ENCODE measurements at regions not wholly inside any gene's neighbourhood (a gene's known extent, or its start where the extent isn't known, plus 50 kb on each side); places are given as distances from the start of the nearest gene placed in this dataset.

DNA sequence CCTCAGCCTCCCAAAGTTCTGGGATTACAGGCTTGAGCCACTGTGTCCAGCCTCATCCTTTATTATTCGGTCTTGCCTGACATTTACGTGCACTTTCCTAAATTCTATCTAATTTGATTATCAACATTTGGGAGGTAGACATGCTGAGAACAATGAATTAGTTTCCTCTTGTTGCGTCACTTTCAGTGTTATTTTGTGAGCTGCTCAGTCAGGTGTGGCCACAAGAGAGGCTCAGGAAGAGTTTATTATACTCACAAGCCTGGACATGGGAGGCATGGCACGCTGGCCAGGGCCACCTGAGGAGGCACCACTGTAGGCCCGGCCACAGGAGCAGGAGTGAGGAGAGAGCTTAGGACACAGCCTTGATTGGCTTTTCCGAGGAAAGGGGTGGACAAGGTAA, 59.7 kb upstream of the RBFOX2 start:
- WGBS, 2 donors: 91 to 92% methylated on average over 6 of the region's 6 CpGs

DNA sequence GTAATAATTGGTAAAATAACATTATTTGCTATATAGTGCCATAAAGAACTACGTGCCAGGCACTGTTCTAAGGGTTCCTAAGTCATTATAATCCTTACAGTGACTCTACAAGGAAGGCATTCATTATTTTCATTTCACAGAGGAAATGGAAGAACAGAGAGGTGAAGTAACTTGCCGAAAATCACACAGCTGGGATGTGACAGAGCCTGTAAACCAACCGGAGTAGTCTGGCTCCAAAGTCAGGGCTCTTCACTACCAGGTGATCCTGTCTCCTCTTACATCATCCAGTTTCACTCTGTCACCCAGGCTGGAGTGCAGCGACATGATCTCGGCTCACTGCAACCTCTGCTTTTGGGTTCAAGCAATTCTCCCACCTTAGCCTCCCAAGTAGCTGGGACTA, 59.2 kb upstream of the RBFOX2 start:
- TF ChIP-seq, protein P1, sequence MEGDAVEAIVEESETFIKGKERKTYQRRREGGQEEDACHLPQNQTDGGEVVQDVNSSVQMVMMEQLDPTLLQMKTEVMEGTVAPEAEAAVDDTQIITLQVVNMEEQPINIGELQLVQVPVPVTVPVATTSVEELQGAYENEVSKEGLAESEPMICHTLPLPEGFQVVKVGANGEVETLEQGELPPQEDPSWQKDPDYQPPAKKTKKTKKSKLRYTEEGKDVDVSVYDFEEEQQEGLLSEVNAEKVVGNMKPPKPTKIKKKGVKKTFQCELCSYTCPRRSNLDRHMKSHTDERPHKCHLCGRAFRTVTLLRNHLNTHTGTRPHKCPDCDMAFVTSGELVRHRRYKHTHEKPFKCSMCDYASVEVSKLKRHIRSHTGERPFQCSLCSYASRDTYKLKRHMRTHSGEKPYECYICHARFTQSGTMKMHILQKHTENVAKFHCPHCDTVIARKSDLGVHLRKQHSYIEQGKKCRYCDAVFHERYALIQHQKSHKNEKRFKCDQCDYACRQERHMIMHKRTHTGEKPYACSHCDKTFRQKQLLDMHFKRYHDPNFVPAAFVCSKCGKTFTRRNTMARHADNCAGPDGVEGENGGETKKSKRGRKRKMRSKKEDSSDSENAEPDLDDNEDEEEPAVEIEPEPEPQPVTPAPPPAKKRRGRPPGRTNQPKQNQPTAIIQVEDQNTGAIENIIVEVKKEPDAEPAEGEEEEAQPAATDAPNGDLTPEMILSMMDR (IDR thresholded peaks at IDR 0.05): no peak
- no peaks in the 10 kb centered on the region for H3K9me3 ChIP-seq
- no peak overlapping the region for H3K4me3 ChIP-seq
- 94 to 97% methylated on average over 5 of the region's 5 CpGs for WGBS, 2 donors
- H3K36me3 ChIP-seq: no peaks in the 10 kb centered on the region
- intact Hi-C loops (cut with DNase I): no loop called here
- no peak for DNase-seq
- no peak for ATAC-seq
- H3K4me1 ChIP-seq: peaks cover 0 to 2% (median 0%) of the 10 kb centered on the region in 9 donors
- no peak overlapping the region for H3K27ac ChIP-seq
- no peaks in the 10 kb centered on the region for H3K27me3 ChIP-seq

More for the DNA sequence above, 59.7 kb upstream of the RBFOX2 start:
- Histone ChIP-seq H3K36me3 (no peaks in the 10 kb centered on the region), H3K27me3 (no peaks in the 10 kb centered on the region), H3K9me3 (no peaks in the 10 kb centered on the region), H3K27ac (no peak overlapping the region), H3K4me3 (no peak overlapping the region), H3K4me1 (peaks cover 0 to 2% (median 0%) of the 10 kb centered on the region in 9 donors)
- TF ChIP-seq, protein P1 (IDR thresholded peaks at IDR 0.05): no peak
- ATAC-seq (no peak), DNase-seq (no peak)
- intact Hi-C loops (cut with DNase I): no loop called here

DNA sequence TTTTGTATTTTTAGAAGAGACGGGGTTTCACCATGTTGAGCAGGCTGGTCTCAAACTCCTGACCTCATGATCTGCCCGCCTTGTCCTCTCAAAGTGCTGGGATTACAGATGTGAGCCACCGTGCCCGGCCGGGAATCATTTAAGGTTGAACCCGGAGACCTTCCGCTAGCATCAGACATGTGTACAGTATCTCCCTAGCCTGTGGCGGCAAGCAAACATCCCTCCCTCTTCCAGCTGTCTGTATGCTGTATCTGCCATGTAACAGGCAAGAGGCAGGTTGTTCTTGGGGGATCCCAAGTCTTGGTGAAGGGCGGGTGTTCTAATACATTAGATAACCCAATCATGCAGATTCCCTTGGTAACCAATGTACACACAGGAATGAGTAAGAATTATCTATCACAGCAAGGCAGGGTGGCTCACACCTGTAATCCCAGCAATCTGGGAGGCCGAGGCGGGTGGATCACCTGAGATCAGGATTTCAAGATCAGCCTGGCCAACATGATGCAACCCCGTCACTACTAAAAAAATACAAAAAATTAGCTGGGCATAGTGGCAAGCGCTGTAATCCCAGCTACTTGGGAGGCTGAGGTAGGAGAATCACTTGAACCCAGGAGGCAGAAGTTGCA, 58.1 kb upstream of the RBFOX2 start:
- TF ChIP-seq, protein P1 (IDR thresholded peaks at IDR 0.05): no peak
- intact Hi-C loops (cut with DNase I): no loop called here
- H3K9me3 ChIP-seq: no peaks in the 10 kb centered on the region

DNA sequence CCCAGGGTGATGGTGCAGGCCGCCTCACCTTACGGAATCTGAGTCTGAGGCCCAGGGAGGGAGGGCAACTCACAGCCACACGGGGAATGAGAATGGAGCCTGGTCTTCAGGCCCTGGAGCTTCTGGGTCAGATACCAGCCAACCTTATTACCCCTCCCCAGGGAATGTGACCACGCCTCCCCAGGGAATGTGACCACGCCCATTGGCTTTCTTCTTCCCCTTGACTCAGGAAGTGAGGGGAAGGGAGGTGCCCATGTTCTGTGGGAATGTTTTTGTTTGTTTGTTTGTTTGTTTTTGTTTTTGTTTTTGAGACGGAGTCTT, 57.5 kb upstream of the RBFOX2 start:
- no peaks in the 10 kb centered on the region for H3K36me3 ChIP-seq
- peaks cover 0 to 2% (median 0%) of the 10 kb centered on the region in 9 donors for H3K4me1 ChIP-seq
- DNase-seq (no peak), ATAC-seq (no peak)
- TF ChIP-seq, protein P1 (IDR thresholded peaks at IDR 0.05): no peak
- H3K9me3 ChIP-seq: no peaks in the 10 kb centered on the region
- H3K4me3 ChIP-seq: no peak overlapping the region
- intact Hi-C loops (cut with DNase I): no loop called here
- 81 to 91% methylated on average over 6 of the region's 6 CpGs for WGBS, 2 donors
- H3K27me3 ChIP-seq: no peaks in the 10 kb centered on the region
- no peak overlapping the region for H3K27ac ChIP-seq

More for the DNA sequence above, 58.1 kb upstream of the RBFOX2 start:
- DNase-seq: no peak
- 95% methylated on average over 13 of the region's 13 CpGs for WGBS, 2 donors
- ATAC-seq: no peak
- no peaks in the 10 kb centered on the region for H3K27me3 ChIP-seq
- no peak overlapping the region for H3K27ac ChIP-seq
- H3K36me3 ChIP-seq: no peaks in the 10 kb centered on the region
- no peak overlapping the region for H3K4me3 ChIP-seq
- H3K4me1 ChIP-seq: peaks cover 0 to 2% (median 0%) of the 10 kb centered on the region in 9 donors

Measured in heart right ventricle (tissue), 16 donors.